GM21367 (cell line): ENCODE measurements at regions not wholly inside any gene's neighbourhood (a gene's known extent, or its start where the extent isn't known, plus 50 kb on each side); places are given as distances from the start of the nearest gene placed in this dataset.
"Not testable (repeated sequence)": the region's sequence is repeated elsewhere in the genome, so short reads cannot be mapped to it uniquely, and the experiment has no call there.

Source experiments
- ATAC-seq: cut with Tn5 transposase; IDR thresholded peaks from one replicate; pipeline ENCODE4 v1.9.1; 2021; ENCODE audit not compliant: unreplicated experiment

DNA sequence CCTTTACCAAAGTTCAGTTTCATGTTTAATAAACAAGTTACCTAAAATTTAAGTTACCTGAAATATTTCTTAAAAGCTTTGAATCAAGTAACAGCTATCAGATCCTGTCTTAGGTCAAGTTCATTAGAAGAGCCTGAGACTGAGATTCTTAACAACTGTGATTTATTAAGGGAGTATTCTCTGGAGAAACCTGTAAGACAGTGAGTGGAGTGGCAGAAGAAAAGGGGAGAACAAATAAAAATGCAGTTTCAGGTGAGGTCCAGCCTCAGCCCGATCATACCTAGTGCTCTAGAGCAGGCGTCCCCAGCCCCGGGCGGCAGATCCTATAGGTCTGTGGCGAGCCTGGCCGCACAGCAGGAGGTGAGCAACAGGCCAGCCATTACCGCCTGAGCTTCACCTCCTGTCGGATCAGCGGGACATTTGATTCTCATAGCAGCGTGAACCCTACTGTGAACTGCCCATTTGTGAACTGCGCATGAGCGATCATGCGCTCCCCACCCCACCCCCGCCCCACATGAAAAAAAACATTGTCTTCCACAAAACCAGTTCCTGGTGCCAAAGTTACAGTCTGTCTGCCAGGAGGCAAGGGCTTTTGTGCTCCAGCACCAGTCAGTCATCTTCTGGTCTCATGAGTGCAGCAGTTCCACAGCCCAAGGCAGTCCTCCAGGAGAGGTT lies 59.2 kb upstream of the ADGRB3 start:
- no peak for ATAC-seq

DNA sequence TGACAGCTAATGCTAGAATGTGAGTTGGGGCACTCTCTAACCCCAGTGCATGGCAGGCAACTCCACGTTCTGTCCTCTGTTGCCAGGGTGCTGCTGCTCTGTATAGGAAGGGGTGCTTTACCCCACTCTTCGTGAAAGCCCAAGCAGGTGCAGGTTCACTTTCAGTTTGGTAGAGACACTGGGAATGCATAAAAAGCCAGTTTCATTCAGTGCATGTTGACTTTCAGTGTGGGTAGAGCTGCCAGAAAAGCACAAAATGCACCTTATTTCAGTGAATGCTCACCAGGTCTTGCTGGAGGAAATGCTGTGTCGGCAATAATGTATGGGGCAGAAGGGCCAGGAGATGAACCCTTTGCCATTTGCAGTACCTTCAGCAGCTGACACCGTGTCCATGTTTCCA lies 62.1 kb upstream of the ADGRB3 start:
- ATAC-seq: peak; percentile 30

DNA sequence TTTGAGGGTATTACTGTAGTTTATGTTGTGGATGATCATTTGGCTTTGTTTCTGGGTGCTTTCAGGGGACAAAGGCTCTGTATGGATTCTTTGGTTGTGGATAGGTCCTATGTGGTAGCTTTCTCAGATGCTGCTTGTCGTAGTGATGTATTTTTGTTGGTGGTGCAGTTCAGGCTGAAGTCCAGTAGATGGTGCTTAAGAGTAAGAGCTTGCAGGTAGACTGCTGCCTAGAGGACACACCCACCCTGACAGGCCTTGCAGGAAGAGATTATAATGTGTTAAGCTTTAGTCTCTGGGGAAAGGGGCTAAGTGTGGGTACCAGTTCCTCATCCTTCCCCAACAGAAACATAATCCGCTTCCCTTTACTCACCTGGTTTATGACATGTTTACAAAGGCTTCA lies 62.6 kb upstream of the ADGRB3 start:
- ATAC-seq: peak; percentile 97

DNA sequence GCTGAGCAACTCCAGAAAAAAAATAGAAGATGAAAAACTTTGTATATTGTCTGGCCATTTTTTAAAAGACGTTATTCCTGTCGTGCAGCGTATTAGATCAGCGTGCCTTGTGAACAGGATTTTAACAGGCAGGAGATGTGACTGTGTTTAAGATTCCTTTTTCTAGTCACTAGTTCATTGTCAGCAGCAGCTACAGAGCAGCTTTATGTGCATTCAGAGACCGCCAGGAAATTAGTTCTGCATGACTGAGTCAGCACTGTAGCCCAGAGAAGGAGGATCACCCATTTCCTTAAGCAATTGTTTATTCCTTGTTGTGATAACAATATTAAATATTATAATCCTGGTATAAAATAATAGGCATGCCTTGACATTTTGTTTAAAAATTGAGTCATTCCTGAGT lies 75.4 kb upstream of the ADGRB3 start:
- ATAC-seq: no peak

DNA sequence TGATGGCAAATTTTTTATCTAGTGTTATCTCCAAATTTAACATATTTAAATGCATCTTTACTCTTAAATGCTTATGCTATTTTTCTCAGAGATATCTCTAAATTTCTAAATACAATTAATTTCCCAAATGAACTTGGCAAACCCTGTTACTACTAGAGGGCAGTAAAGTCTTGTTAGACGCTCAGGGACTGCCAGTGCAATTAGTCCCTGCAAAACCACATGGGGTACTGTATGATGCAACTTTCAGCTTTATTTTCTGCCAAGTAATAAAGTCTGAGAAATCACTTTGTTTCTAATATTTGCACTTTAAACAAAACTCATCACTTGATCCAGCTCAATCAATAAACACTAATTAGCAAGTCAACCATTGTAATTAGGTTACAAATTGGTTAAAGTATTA lies 76.0 kb upstream of the ADGRB3 start:
- no peak for ATAC-seq

DNA sequence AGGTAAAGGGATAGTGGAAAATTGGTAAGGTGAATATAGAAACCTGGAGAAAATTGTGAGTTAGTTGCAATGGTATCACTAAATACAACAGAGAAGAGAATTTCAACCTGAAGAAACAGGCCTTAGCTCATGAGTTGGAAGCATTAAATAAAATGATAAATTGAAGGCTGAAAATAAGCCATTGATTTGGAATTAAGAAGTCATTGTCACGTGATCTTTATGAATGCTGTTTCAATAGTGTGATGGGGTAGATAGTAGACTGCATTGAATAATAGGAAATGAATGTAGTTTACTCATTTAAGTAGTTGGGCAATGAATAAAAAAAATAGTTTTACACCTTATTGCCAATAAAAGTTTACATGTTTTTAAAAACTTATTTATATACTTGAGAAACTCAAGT lies 88.5 kb upstream of the ADGRB3 start:
- no peak for ATAC-seq

DNA sequence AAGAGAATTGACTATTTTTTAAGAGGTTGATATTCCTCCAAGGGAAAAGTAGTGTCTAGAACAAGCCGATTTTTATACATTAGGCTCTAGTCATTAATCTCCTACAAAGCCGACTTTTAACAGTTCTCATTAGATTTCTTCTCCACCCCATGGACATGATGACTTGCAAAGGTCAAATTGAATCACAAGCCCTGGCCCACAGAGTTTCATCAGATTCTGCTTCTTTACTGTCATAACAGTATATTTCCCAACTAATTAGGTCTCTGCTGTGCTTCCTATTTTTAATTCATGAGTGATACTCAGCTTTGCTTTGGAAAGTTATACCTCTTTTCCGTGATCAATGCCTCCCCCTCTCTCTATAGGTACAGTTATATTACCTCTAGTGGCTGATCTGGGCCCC lies 90.6 kb upstream of the ADGRB3 start:
- no peak for ATAC-seq

DNA sequence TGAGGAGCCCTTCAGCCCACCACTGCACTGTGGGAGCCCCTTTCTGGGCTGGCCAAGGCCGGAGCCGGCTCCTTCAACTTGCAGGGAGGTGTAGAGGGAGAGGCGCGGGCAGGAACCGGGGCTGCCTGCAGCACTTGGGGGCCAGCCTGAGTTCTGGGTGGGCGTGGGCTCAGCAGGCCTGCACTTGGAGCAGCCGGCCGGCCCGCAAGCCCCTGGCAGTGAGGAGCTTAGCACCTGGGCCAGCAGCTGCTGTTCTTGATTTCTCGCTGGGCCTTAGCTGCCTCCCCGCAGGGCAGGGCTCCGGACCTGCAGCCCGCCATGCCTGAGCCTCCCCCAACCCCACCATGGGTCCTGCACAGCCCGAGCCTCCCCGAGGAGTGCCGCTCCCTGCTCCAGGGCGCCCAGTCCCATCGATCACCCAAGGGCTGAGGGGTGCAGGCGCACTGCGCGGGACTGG lies 101.7 kb upstream of the ADGRB3 start:
- no peak for ATAC-seq

DNA sequence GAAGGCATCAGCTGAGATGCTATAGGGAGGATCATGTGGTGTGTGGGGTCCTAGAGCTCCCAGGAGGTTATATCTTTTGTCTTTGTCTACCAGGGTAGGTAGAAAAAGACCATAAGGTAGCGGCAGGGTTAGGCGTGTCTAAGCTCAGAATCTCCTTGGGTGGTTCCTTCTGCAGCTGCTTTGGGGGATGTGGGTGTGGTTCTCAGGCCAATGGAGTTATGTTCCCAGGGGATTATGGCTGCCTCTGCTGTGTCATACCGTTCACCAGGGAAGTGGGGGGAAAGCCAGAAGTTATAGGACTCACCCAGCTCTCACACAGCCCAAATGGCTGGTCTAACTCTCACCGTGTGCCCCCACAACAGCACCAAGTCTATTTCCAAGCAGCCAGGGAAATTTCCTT lies 107.4 kb upstream of the ADGRB3 start:
- no peak for ATAC-seq

DNA sequence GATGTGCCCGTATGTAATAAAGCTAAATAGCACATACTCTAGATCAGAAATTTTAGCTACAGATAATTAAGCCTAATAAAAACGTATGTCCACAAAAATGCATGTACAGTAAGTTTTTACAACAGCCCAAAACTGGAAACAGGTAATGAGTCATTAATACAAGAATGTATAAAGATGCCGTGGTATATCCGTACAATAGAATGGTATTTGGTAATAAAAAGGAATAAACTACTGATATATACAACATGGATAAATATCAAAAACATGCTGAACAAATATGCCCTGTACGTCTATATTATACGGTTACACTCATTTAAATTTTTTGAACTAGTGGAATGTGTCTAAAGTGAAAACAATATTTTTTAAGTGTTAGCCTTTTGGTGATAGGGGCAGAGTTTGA lies 128.2 kb upstream of the ADGRB3 start:
- ATAC-seq: no peak

DNA sequence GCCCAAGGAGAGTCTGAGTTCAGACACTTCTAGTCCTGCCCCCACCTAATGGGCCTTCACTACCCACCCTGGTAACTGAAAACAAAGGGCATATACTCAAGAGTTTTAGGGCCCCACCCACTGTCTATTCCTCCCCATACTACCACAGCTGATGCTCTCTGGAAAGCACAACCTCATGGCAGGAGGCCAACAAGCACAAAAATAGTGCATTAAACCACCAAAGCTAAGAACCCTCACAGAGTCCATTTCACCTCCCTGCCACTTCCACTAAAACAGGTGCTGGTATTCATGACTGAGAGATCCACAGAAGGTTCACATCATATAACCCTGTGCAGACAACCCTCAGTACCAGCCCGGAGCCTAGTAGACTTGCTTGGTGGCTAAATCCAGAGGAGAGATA lies 132.1 kb upstream of the ADGRB3 start:
- no peak for ATAC-seq

DNA sequence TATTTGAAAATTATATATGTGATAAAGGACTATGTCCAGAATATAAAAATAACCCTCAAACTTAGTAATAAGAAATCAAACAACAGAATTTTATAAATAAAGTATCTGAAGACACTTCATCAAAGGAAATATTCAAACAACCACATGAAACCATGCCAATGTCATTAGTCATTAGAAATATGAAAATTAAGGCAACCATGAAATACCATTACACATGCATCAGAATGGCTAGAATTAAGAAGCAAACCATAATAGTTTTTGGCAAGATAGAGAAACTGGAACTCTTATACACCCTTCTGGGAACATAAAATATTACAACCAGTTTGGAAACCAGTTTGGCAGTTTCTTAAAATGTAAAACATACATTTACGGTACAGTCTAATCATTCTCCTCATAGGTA lies 137.2 kb upstream of the ADGRB3 start:
- no peak for ATAC-seq

DNA sequence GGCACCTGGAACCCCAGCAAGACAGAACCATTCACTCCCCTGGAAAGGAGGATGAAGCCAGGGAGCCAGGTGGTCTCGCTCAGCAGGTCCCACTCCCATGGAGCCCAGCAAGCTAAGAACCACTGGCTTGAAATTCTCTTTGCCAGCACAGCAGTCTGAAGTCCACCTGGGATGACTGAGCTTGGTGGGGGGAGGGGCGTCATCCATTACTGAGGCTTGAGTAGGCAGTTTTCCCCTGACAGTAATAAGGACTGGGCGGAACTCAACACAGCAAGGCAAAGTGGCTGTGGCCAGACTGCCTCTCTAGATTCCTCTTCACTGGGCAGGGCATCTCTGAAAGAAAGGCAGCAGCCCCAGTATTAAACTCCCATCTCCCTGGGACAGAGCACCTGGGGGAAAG lies 140.2 kb upstream of the ADGRB3 start:
- not testable (repeated sequence) for ATAC-seq

DNA sequence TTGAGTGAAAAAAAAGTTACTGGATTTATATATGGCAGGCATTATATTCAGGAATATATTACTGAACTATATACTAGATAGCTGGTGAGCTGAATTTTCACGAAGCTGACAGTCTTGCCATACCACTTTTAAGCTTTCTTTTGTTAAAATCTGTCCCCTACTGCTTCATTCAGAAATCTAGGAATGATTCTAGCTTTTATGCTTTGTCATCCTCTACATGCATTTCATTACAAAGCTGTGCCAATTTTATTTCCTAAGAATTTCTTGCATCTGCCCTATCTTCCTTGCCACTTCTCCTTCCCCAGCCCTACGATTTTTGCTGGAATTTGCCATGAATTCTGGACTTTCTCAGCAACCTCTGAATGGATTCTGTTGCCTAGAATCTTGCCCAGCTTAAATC lies 158.5 kb upstream of the ADGRB3 start:
- no peak for ATAC-seq

DNA sequence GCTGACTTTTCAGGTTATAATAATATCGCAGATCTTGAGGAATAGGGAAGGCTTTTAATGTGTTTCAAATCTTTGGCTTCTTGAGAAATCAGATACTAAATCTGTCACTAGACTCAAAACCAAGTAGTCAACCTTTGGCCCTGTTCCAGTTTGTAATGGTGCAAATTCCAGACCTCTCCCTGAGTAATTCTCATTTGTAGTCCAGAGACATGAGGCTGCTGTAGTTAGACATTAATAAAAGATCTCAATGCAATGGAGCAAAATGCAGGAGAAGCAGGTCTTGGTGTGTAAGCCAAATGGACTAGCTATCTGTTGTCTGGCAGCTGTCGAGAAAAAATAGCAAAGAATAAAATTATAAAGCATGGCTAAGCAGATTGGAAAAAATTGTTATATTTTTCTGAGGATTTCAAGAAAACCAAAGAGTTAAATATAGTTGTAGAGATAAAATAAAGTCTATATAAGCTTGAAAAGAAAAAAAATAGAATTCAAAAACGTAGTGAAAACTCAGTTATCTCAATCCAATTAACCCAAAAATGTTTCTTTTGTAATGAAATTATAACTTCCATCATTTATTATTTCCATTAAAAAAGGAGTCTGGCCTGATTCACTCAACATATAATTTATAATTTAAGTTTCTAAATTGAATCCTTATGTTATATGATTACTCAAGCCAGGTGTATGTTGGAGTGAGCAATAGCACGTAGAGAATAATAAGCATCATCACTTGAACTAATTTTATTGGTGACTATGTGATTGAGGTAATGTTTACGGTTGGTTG lies 161.5 kb upstream of the ADGRB3 start:
- no peak for ATAC-seq

DNA sequence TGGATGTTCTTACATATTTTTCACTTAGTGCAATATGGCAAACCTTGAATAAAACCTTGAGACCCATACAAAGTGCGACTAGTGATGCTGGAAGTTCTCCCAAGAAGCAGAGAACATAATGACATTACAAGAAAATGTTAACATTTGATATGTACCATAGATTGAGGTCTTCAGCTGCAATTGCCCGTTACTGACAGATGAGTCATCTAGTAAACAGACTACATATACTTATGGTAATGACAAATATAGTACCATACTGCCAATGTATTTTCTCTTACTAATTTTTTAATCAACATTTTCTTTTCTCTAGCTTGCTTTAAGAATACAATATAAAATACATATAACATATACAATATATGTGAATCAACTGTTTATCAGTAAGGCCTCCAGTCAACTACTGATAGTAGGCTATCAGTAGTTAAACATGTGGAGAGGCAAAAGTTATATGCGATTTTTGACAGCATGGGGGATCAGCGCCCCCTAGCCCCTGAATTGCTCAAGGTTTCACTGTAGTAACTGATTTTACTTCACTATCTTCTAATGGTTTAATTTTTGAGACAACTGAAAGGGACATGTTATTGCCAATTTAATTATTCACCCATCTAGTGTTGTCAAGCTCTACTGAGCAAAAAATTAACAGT lies 166.7 kb upstream of the ADGRB3 start:
- no peak for ATAC-seq

DNA sequence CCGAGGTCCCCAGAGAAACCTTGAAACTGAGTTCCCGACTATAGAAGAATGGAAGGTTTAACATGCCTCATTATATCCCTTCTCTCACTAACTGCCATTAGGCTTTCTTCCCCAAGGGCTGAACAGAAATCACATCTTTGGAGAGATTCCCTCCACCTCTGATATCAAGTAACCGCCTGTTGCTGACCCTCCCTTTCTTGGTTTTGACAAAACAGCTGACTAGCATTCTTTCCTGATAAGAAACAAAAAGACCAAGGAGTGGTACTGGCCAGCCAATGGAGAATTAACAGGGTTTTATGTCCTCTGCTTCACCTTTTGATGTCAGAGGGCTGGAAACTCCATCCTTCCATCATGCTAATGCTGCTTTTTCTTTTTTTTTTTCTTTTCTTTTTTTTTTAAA lies 176.6 kb upstream of the ADGRB3 start:
- ATAC-seq: no peak

DNA sequence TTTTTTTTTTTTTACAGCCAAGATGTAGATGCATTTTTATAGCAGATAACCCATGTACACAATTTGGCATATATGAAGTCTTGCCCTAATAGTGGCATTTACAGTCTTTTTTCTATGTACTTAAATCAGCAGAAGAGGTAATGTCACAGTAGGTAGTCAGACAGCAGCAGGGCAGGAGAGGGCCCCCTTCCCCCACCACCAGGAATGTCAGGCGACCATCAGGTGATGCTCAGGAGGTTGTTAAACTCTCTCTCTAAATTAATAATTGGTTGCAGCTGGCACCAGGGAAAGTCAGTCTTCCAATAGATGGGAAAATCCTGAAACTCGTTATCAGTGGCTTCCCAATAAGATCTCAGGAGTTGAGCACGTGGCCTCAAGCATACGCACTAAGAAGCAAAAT lies 188.0 kb upstream of the ADGRB3 start:
- no peak for ATAC-seq

DNA sequence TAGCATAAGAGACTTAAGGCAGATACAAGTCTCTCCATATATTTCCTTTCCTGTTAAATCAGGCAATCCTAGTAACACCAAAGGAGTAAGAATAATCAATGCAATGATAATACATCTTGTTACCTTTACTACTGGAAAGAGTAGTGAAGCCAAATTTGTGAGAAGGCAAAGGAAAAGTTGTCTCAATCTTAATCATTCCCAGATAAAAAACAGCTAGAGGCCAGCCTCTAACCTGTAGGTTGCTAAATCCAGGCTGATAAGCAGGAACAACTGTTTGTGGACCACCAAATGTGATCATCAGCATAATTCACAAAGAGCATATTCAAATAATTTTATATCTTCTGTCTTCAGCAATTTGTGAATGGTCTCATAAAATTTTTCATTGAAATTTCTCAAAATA lies 189.2 kb upstream of the ADGRB3 start:
- no peak for ATAC-seq

DNA sequence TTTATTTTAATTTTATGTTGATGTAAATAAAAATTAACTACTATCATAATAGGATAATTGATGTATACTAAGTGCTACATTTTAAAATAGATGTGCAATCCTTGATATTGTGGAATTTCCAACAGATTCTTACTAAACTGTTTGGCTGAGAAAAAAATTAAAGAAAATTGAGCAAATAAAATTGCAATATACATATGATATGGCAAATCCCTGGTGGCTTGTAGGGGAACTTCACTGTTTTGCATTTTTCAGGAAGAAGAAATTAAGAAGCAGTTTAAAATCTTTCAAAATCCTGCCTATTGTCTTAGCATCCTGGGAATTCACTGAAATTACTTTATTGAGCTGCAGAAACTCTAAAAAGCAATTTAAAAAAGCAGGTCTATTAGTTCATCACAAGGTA lies 191.4 kb upstream of the ADGRB3 start:
- ATAC-seq: no peak

DNA sequence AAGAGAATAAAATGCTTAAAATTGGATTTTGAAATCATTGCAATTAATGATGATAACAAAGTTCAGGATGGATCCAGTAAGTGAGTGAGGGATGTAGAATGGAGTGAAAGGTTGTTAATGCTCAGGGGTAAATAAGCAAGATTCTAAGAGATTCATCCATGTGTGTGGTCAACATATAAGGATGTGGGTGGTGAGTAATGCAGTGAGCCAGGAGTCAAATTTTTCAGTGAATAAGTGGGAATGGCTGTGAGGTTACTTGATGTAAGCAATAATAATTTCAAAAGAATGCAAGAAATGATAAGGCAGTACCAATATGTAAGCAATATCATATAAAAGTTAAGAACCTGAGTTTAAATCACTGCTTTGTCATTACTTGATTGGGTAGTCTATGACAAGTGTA lies 207.5 kb upstream of the ADGRB3 start:
- no peak for ATAC-seq

DNA sequence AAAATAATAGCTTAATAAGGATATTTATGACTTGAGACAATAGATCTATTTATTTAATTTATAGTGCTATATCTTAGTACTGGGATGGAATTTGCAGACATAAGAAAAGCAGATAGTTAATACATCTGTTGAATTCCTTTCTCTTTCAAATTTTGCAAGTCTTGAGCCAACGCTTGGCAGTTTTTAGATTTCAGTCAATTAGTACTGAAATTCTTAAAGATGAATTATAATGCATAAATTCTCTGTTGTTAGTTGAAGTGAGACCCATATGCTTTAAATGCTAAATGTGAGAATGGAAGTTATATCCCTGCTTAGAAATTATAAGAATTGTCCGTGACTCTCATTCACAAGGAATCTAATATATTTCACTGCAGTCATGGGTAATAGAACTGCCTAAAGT lies 225.1 kb upstream of the ADGRB3 start:
- ATAC-seq: no peak
